ENCODE measurements at regions not wholly inside any gene's neighbourhood (a gene's known extent, or its start where the extent isn't known, plus 50 kb on each side); places are given as distances from the start of the nearest gene placed in this dataset.

DNA sequence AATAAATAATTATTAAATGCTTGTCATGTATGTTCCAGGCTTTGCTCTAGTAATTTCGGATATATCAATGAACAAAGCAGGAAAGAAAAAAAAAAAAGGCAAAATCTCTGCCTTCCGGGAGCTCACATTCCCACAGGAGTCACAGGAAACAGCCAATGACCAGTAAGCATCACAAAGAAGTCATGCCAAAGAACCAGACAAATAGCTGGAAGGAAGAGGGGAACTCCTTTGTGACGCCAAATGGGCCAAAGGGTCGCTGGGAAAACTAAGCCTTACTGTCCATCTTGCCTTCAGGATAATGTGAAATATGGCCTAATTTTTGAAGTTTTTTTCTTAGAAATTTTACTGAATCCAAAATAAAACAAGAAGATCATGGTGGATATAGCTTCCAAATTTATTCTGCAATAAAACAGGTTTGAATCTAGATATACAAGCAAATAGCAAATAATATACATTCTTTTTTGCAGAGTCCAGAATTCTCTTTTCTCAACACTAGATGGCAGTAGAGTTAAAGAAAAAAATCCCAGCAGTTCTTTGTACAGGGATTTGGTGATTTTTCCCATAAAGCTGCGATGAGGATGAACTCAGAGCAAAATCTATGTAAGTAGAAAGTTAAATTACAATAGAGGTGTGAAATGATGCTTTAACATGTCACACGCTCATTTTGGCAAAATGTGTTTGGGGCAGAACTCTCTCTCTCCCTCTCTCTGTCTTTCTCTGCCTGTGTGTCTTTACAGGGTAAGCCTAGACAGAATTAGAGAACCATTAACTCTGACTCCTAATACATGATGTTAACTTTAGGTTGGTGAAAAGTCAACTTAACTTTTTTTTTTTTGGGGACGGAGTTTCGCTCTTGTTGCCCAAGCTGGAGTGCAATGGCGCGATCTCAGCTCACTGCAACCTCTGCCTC is 60.0 kb upstream of the TUT7 start:
- no peaks in the 10 kb centered on the region for H3K4me1 ChIP-seq (ENCODE audit: low read depth)
- no peak overlapping the region for H3K4me3 ChIP-seq
- intact Hi-C loops (cut with DNase I, micrococcal nuclease), result loop anchor here (10.0 kb wide), 1 partner anchor 911 kb away; no protein-coding TSS in a partner anchor
- H3K9me3 ChIP-seq, result no peaks in the 10 kb centered on the region
- H3K36me3 ChIP-seq (ENCODE audit: low read depth), result no peaks in the 10 kb centered on the region
- DNase-seq, result no peak
- TF ChIP-seq, protein P1, sequence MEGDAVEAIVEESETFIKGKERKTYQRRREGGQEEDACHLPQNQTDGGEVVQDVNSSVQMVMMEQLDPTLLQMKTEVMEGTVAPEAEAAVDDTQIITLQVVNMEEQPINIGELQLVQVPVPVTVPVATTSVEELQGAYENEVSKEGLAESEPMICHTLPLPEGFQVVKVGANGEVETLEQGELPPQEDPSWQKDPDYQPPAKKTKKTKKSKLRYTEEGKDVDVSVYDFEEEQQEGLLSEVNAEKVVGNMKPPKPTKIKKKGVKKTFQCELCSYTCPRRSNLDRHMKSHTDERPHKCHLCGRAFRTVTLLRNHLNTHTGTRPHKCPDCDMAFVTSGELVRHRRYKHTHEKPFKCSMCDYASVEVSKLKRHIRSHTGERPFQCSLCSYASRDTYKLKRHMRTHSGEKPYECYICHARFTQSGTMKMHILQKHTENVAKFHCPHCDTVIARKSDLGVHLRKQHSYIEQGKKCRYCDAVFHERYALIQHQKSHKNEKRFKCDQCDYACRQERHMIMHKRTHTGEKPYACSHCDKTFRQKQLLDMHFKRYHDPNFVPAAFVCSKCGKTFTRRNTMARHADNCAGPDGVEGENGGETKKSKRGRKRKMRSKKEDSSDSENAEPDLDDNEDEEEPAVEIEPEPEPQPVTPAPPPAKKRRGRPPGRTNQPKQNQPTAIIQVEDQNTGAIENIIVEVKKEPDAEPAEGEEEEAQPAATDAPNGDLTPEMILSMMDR (IDR thresholded peaks at IDR 0.05), result no peak
- no peak for ATAC-seq

DNA sequence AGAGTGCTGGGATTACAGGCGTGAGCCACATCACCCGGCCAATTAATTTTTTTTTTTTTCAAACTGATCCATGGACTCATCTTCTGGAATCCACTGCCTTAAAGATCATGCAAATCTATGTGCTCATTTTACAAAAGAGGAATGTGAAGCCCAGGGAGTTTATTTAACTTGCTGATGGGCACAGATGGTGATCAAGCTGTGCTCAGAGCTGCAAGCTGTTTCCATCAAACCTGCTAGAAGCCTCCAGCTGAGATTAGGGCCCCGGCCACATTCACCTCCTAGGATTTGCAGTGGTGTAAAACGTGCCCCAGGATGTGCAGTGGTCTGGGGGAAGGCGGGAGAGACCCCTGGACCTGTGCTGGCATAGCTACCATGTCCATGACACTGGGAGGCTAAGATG is 56.1 kb upstream of the TUT7 start:
- no peaks in the 10 kb centered on the region for H3K4me1 ChIP-seq (ENCODE audit: low read depth)
- intact Hi-C loops (cut with DNase I, micrococcal nuclease), result loop anchor here (10.0 kb wide), 1 partner anchor 915 kb away; no protein-coding TSS in a partner anchor
- DNase-seq (no peak), ATAC-seq (no peak)
- H3K4me3 ChIP-seq, result no peak overlapping the region
- TF ChIP-seq, protein P1 (IDR thresholded peaks at IDR 0.05), result no peak
- no peaks in the 10 kb centered on the region for H3K36me3 ChIP-seq (ENCODE audit: low read depth)
- H3K9me3 ChIP-seq, result no peaks in the 10 kb centered on the region

DNA sequence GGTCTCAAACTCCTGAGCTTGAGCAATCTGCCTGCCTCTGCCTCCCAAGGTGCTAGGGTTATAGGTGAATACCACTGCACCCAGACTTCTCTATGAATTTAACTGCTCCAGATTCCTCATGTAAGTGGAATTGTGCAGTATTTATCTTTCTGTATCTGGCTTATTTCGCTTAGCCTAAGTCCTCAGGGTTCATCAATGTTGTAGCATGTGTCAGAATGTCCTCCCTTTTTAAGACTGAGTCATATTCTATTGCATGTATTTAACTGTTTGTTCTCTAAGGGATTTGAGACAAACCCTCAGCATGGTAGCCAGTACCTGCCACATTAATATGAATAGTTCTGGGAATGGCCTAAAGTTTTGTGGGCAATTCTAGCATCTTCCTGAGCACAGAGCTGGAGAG is 53.9 kb upstream of the TUT7 start:
- TF ChIP-seq, protein P1 (IDR thresholded peaks at IDR 0.05), result no peak
- DNase-seq (no peak), ATAC-seq (no peak)
- Histone ChIP-seq H3K36me3 (ENCODE audit: low read depth) (no peaks in the 10 kb centered on the region), H3K4me3 (no peak overlapping the region), H3K4me1 (ENCODE audit: low read depth) (no peaks in the 10 kb centered on the region), H3K9me3 (no peaks in the 10 kb centered on the region)
- intact Hi-C loops (cut with DNase I, micrococcal nuclease), result no loop called here

DNA sequence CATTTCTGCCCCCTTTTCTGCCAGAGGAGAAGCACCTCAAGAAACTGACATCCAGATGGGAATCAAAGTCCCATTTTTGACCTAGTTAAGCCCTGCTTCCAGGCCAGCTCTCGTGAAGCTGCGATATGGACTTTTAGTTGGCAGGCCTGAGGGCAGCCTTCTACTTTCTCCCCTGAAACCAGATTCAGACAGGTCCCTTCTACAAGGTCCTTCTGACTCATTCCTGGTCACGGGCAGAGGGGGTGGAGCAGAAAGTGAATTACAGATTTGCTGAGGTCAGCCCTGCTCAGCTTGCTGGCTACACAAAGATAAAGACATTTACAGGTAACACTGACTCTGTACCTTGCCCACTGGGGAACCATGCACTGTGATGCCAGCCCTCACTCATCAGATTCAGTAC is 52.8 kb upstream of the TUT7 start:
- no peaks in the 10 kb centered on the region for H3K36me3 ChIP-seq (ENCODE audit: low read depth)
- no peak for ATAC-seq

DNA sequence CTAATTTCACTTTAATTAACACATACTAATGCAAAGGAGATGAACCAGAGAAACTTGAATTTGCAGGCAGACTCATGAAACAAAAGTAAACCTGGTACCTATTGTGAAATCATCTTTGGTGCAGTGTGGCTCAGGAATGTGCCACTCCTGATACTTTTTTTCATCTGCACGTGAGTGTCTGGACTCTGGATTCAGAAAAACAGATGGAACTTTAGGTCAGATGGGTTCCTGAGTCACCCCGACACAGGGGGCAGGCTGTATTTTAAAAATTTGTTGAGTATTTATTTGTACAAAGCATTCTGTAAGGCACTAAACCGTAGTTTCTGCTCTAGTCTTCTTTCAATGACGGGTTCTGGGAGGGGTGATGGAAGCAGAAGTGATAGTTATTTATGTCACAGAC is 52.2 kb upstream of the TUT7 start:
- Histone ChIP-seq H3K4me3 (no peak overlapping the region), H3K36me3 (ENCODE audit: low read depth) (no peaks in the 10 kb centered on the region), H3K9me3 (no peaks in the 10 kb centered on the region), H3K4me1 (ENCODE audit: low read depth) (no peaks in the 10 kb centered on the region)
- TF ChIP-seq, protein P1 (IDR thresholded peaks at IDR 0.05), result no peak
- DNase-seq (no peak), ATAC-seq (no peak)
- intact Hi-C loops (cut with DNase I, micrococcal nuclease), result no loop called here

More for the DNA sequence above, 52.8 kb upstream of the TUT7 start:
- no peak for DNase-seq
- TF ChIP-seq, protein P1 (IDR thresholded peaks at IDR 0.05), result no peak
- H3K4me1 ChIP-seq (ENCODE audit: low read depth), result no peaks in the 10 kb centered on the region
- intact Hi-C loops (cut with DNase I, micrococcal nuclease), result no loop called here
- H3K9me3 ChIP-seq, result no peaks in the 10 kb centered on the region
- no peak overlapping the region for H3K4me3 ChIP-seq
